HG03139 (cell line): ENCODE measurements at regions not wholly inside any gene's neighbourhood (a gene's known extent, or its start where the extent isn't known, plus 50 kb on each side); places are given as distances from the start of the nearest gene placed in this dataset.

ENCODE experiments used
- ATAC-seq: cut with Tn5 transposase; IDR thresholded peaks from one replicate; pipeline ENCODE4 v1.9.1; 2021; ENCODE audit not compliant: unreplicated experiment

DNA sequence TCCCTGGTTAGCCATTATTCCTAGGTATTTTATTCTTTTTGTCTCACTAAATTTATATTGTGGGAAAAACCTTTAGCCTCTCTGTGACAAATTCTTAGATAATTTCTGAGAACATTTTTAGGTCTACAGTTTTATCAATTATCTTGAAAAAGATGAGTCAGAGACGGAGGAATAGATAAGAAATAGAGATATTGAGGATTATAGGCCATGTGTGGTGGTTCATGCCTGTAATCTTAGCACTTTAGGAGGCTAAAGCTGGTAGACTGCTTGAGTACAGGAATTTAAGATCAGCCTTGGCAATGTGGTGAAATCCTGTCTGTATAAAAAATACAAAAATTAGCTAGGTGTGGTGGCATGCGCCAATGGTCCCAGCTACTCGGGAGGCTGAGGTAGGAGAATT, 960.2 kb downstream of the SQOR start:
- no peak for ATAC-seq

DNA sequence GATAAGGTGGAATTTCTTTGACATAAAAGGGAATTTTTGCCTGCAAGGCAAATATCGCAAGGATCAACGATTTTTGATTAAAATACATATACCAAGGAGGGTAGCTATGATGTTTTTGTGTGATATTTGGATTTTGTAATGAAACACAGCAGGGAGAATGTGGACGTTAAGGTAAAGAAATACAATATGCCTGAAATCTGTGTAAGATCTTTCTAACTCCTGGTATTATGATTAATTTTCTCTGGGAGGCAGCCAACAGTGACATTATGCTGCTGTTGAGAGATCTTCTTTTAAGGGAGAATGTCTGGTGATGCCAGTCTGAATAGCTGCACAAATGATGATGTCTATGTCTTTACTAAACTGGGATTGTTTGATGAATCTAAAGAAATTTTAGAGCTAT, 972.2 kb downstream of the SQOR start:
- no peak for ATAC-seq

DNA sequence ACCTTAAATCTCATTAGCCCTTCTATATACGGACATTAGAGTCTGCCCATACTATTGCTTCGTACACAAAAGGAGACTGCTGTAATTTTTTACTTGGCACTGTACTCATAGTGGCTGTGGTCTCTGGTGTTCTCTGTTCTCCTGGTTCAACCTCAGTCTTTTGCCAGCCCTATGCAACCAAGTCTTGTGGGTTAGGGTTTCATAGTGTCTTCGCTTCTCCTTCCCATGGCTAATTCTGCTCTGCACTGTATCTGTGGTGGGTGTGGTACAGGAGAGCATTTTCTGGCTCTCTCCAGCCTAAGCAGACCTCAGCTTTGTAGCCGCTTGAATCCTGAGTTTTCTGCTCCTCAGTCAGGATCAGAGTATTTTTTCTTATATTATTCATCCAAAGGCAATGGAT, 981.2 kb downstream of the SQOR start:
- no peak for ATAC-seq

DNA sequence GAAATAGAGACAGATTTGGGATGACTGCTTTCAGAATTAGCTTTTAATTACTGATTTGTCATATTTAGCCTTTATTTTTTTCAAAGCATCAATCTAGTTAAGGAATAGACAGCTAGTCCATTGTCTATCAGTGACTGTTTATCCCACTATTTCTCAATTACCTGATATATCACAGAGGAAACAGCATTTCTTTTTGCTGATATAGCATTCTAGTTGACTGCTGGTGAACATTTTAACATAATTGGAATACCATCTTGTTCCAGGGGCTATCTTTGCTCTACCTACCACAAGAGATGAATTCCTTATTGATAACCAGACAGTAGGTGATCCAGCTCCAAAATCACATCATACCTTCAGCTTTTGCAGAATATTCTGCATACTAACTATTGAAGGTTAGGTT, 982.7 kb downstream of the SQOR start:
- no peak for ATAC-seq

DNA sequence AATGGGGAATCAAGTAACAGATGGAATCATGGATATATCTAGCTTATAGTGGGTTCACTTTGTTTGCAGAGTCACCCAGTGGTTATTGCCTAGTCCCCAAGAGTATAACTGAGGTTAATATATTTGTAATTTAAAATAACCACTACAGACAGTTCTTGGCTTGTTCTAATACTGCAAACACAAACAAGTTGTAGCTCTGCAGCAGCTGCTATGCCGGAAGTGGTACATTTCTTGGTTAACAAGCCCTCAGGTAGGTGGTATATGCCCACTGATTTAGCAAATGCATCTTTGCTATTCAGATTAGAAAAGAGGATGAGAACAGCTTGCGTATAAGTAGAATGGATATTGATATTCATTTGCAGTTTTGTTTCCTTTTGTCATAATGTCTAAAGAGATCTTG, 984.2 kb downstream of the SQOR start:
- no peak for ATAC-seq

DNA sequence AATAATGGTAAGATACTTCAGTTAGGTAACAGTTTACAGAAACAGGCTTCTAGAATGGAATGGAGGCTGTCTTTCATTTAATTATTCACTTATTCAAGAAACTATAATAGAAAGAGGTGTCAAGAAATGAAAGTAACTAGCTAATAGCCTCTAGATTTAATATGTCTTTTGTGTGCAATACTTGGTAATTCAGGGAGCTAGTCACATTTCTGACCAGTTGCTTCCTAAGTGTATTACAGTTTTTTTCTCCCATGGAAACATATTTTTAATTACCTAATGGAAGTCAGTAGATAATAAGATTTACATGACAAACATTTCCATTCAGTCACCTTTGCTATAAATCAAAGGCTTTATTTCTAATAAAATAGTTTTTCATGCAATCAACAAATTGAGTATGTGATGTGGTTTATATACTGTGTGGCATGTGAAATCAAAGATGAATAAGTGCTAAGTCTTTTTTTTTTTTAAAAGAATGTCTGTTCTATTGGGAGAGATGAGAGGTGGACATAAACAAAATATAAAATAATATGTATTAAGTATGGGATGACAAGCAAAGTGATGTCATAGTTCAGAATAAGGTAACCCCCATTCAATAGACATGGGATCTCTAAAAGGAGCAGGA, 985.7 kb downstream of the SQOR start:
- no peak for ATAC-seq

DNA sequence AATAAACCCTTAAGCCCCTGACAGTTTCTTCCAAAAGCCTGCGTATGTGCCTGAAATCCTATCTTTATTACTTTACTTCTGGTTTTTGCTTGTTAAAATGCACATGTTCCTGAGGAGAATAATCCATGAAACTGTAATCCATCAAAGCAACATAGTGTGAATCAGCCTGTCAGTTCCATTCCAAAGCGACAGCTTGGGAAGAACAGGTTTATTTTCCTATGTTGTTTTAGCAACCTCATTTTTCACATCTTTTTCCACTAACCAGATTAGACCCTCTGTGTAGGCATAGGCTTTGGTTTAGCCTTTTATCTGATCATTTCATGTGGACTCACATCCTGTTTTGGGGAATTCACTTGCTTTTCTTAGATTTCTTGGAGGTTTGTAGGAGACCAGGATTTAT, 988.0 kb downstream of the SQOR start:
- ATAC-seq, result no peak

DNA sequence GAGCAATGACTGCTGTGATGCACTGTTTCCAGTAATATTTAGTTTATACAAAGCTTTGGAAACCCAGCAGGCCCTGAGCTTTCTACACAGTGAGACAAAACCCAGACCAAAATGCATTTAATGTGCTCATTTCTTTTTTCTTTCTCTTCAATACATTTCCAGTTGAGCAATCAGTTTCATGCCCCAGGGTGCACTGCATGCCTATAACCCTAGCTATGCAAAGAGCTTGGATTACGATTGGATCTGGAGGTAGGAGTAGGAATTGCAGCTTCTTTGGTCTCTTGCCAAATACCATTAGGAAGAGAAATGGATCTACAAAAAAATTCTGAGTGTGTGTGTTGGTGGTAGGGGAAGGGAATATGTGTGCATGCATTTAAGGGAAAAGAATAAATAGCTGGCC, 1001.4 kb downstream of the SQOR start:
- no peak for ATAC-seq

DNA sequence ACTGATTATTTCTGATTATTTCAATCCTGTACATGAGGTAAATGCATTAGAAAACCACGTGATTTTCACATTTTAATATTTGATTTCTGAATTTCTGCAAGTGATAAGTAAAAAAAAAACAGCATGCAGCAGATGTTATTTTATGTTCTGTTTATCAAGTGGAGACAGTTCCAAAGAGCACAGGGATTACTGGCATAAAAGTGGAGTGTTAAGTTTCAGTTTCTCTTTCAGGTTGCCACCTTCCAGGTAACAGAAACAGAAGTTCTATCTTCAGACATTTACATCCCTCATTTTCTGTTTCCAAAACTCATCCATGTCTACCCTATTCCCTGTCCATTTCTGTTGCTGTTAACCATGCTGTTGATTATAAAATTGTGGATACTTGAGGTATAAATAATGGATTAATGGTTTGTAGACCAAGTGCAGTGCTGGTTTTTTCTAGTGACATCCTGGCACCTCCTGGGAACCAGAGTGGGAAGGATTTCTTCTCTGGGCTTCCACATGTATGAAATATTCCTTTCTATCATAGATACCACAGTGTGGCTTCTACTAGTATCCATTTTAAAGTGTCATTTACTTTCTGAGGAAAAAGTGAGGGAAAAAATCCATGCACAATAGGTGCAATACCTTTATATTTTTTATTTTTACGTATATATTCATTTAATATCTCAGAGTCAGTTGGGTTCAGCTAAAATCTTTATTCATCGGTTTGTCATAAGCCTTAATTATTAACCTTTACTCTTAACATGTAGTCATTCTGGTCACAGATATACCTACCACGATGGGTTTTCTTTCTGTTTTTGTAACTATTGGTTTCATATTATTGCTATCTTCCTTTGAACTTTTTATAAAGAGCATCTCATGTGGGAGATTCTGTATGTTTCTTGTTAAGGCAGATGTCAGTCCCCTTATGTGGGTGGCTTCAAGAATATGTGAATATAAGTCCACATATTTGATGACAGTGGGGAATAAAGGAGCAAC, 1010.0 kb downstream of the SQOR start:
- ATAC-seq, result no peak

DNA sequence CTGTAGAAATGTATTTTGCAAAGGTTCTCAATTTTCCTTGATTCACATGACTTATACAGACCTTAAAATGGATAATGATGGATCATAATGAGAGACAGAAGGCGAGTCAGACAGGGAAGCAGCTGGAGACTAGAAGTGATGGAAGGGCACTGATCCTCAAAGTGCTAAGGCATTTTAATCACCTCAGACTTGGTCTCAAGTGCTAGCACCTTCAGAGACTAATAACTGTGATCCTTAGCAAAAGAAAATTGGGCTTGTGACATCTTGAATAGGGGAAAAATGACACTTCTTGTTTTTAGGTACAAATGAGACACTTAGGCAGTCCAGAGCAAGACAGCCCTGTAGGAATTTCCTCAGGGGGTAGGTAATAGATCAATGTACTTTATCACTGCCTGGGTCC, 1011.7 kb downstream of the SQOR start:
- ATAC-seq, result no peak

DNA sequence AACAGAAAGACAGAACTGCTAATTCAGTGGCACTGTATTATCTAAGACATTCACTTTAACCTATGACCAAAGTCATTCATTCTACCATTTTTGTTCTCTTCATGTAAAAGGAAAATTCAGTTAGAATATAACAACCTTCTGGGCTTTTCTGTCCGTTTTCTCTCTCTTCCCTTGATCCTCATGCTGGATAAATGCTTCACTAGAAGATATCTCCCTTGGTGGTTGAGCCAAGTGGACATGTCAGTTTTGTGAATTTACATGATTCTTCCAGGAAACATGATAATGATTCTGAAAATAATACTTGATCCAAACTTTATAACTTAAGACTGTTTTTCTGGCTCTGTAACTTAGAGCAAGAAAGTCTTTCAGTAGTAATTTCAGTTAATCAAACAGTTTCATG, 1012.2 kb downstream of the SQOR start:
- no peak for ATAC-seq

DNA sequence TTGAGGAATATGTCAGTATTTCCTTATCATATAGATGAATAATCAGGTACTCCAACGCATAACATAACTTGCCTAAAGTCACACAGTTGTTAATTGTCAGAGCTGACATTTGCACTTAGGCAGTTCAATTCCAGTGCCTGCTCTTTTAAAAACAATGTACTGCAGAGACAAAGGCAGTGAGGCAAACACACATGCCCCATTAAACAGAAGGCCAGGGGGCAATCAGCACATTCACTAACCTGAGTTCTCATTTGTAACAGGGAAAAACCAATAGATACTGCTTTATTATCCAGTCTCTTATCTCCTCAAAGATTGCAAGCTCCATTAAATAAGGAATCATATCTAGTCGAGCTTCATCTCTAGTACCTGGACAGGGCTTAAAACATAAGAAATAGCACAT, 1017.4 kb downstream of the SQOR start:
- ATAC-seq, result no peak

DNA sequence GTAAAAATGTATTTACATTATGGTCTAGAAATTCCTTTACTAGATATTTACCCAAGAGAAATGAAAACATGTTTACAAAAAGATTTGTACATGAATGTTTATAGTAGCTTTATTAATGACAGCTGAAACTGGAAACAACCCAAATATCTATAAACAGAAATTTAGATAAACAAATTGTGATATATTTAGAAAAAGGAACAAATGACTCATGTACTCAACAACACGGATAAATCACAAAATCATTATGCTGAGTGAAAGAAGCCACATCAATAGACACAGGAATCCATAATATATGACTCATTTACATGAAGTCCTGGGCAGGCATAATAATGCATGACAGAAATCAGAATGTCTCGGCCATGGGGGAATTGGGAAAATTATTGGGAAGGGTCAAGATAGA, 1020.2 kb downstream of the SQOR start:
- no peak for ATAC-seq

DNA sequence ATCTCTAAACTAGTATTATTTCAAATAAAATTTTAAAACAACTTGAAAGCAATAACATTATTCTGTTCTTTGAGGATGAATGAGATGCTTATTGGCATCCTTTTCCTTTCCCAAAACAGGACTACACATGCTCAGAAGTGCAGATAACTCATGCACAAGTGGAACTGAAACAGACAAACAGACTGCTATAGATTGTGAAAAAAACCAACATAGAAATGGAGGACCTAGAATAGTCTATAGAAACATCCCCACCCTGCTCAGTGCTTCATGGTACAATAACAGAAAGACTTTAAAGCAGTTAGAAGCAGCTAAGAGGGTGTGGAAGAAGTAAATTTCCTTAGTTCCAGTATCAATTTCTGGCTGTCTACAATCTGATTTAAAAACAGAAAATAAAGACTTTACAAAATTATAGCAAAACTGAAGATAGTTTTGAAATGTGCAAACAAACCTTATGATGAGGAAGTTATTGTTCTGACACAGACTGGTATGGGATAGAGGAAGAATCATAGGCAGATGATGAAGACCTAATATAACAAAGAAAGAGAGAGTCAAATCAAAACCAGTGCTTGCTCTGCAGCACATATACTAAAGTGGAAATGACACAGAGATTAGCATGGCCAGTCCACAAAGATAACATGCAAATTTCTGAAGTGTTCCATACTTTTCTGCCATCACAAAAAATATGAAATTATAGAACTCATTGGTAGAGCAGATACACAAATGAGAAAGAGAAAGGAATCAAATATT, 1025.4 kb downstream of the SQOR start:
- no peak for ATAC-seq

DNA sequence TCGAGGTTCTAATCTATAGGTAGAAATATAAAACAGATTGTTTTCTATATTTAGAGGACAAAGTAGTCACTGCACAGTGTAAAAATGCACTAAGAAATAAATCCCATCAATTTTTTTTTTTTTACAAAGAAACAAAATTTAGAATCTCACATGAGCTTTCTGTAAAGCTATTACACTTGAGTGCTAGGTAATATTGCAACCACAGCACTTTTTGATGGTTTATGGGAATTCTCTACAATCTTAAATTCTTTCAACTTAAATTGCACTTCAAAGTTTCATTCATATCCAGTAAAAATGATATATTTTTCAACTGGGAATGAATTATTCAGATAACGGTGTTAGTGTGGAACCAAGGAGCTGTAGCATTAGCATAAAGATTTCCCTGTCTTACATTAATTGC, 1035.4 kb downstream of the SQOR start:
- no peak for ATAC-seq

DNA sequence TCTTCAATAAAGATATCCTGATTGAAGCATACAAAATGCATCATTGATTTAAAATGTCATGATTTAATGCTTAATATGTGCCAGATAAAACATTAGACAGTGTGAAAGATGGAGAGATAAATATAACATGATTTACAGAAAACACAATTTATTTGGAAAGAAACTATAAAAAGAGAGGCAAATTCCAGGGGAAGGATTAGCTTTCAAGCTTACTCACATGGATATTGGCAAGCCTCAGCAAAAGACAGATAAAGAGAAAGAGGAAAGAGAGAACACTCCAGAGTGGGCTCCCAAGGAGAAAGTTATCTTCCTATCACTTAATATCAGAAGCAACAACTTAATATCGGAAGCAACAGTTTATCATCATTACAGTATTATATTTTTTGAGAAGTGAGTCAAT, 1036.5 kb downstream of the SQOR start:
- ATAC-seq, result no peak

DNA sequence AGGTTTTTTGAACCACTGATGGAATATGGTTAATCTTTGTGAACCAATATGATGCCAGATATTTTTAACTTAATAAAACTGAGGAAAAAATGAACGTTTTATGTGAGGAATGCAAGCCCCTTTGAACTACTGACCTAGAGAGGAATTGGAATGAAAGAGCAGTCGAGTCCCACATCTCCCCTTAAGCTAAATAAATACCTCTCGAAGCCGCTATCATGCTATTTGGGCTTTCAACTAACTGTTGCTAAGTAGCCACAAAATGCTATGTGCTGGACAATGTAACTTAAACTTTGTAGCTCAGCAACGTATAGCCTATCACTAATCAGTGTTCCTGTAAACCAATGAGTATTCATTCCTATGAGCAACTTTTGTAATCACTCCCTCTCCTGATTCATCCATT, 1037.2 kb downstream of the SQOR start:
- ATAC-seq, result no peak

DNA sequence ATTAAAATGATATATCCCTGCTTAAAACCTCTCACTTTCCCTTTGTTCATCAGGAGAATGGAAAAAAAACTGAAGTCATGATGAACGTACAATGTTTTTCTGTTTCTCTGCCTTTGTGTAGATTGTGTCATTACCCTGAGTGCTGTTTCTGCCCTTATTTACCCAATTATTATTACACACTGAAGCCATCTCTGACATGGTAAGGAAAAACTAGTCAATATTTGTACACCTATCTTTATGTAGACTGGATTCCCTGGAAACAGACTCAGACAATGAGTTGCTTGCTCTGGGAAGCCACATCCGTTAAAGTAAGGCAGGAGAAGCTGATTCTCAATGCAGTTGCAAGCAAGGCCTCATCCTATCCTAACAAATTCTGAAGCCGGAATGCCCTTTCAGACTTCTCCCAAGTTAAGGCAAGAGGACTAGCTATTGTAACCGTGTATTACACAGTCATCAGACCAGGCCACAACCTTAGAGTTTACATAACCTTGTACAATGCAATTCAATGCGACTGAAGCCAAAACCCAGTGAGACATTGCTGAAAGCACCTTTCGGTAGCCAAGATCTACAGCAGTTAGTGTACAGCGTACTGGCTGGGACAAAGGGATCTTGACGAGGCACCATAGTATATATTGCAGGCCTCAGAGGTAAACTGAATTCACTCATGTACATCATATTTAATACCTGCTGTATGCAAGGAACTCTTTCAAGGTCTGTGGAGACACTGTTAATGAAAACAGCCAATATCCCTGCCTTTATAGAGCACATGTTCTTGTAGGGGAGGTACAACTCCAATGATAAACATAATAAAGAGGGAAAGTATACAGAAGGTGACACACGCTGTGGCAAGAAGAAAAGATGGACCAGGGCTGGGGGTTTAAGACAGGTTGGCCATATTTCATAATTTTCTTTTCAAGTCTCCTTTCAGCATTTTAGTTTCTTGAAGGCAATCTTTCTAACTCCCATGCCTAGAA, 1040.8 kb upstream of the SEMA6D start:
- ATAC-seq, result no peak

DNA sequence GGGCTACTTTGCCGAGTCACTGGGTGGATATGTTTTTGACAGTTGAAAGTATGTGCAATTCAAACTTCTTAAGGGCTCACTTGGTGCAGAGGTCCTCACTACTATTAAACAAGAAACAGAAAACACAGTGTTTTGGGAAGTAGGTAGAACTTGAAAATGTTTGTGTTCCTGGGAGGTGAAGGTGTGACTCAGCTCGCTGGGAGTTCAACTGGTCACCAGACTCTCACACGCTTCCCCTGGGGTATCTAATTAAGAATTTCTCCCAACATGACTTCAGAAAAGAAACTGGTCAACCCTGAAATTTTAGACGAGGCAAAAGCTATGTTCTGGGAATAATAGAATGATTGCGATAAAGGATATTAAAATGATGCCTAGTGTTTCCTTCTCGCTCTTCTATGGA, 1039.8 kb upstream of the SEMA6D start:
- ATAC-seq, result no peak

DNA sequence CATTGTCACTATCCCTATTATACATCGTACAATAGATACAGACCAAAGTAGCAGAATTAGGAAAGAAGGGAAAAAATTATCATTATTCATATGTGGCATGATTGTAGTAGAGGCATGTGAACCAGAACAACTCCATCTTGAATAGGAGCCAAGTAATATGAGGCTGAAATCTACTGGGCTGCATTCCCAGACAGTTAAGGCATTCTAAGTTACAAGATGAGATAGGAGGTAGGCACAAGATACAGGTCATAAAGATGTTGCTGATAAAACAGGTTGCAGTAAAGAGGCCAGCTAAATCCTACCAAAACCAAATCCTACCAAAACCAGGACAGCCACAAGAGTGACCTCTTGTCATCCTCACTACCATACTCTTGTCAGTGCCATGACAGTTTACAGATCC, 1035.4 kb upstream of the SEMA6D start:
- no peak for ATAC-seq
